B cell (primary cell): ENCODE measurements at regions not wholly inside any gene's neighbourhood (a gene's known extent, or its start where the extent isn't known, plus 50 kb on each side); places are given as distances from the start of the nearest gene placed in this dataset.

Experiments used
- ATAC-seq: fragments of 200-7000 bp; cut with Tn5 transposase; one replicate; pipeline ENCODE4 v1.10.0; 2021; ENCODE audit warnings: low read depth, mild to moderate bottlenecking, moderate number of reproducible peaks, moderate library complexity
- CTCF ChIA-PET: fragments of 350-600 bp; sonication (Branson Sonifier 250); formaldehyde crosslinking; loops from one replicate; lab custom pipeline; 2021; ENCODE audit warnings: antibody characterized with exemption, inconsistent platforms; lab: Charles Lee
- POLR2A ChIA-PET: fragments of 350-600 bp; sonication (Branson Sonifier 250); formaldehyde crosslinking; loops from one replicate; lab custom pipeline; 2021; ENCODE audit warnings: antibody characterized with exemption; lab: Charles Lee
- DNase-seq: peaks from one replicate; pipeline ENCODE4 v3.0.0; 2013
- H2AFZ ChIP-seq: 2 replicates; pipeline ENCODE4 v1.6.1; 2012; ENCODE audit warnings: mild to moderate bottlenecking, low read depth, low read length; ENCODE audit not compliant: insufficient read depth, poor library complexity, severe bottlenecking
- H3K27ac ChIP-seq, 2 donors: 1 replicate in 1 of 2; 2 replicates in 1 of 2; pipeline ENCODE4 v1.5.1; 2012 to 2013; ENCODE audit warnings: low read length in 2 of 2, mild to moderate bottlenecking in 2 of 2, moderate library complexity in 1 of 2
- H3K27me3 ChIP-seq, 4 experiments: fragments of 200-600 bp in 1 of 4; sonication (generic) in 1 of 4; replicated peaks in 1 of 4; 1 replicate in 2 of 4; 2 replicates in 2 of 4; pipeline versions ENCODE4 v1.6.1 to v1.7.0; 2013 to 2016; ENCODE audit warnings: low read length in 3 of 4, mild to moderate bottlenecking in 2 of 4, mixed read lengths in 1 of 4, moderate library complexity in 1 of 4; ENCODE audit not compliant: insufficient read depth in 4 of 4, control insufficient read depth in 3 of 4; ENCODE audit errors: control extremely low read depth in 1 of 4
- H3K36me3 ChIP-seq, 2 experiments: replicated peaks in 1 of 2; 1 replicate in 1 of 2; 2 replicates in 1 of 2; pipeline versions ENCODE4 v1.6.1 to v1.7.1; 2013; ENCODE audit warnings: low read length in 1 of 2; ENCODE audit not compliant: insufficient read depth in 2 of 2, control insufficient read depth in 1 of 2; ENCODE audit errors: control extremely low read depth in 1 of 2, extremely low read depth in 1 of 2
- H3K4me1 ChIP-seq, 2 donors: fragments of 200-600 bp in 1 of 2; sonication (generic) in 1 of 2; 1 replicate in 1 of 2; 2 replicates in 1 of 2; pipeline versions ENCODE4 v1.5.1 to v1.6.1; 2013 to 2017; ENCODE audit warnings: low read length in 2 of 2; ENCODE audit not compliant: control insufficient read depth in 2 of 2, insufficient read depth in 2 of 2
- H3K4me2 ChIP-seq: replicated peaks from 2 replicates; pipeline ENCODE3; 2012; ENCODE audit warnings: mild to moderate bottlenecking, low read depth, low read length; ENCODE audit not compliant: poor library complexity, severe bottlenecking
- H3K4me3 ChIP-seq, 5 experiments: fragments of 200-600 bp in 1 of 5; sonication (generic) in 1 of 5; 1 replicate in 3 of 5; 2 replicates in 2 of 5; pipeline versions ENCODE4 v1.5.1 to v1.7.0; 2011 to 2016; ENCODE audit warnings: low read length in 4 of 5, mild to moderate bottlenecking in 4 of 5, low read depth in 2 of 5, control low read depth in 1 of 5, moderate library complexity in 1 of 5; ENCODE audit not compliant: insufficient read depth in 1 of 5; ENCODE audit errors: control extremely low read depth in 1 of 5, extremely low read depth in 1 of 5
- H3K79me2 ChIP-seq: fragments of 200-600 bp; sonication (generic); one replicate; pipeline ENCODE4 v1.6.0; 2016; ENCODE audit warnings: low read length; ENCODE audit not compliant: control insufficient read depth, insufficient read depth
- H3K9ac ChIP-seq: fragments of 200-600 bp; sonication (generic); 2 replicates; pipeline ENCODE4 v1.6.1; 2017; ENCODE audit warnings: mild to moderate bottlenecking, low read length, moderate library complexity
- H3K9me3 ChIP-seq, 3 donors: one replicate each; pipeline versions ENCODE4 v1.6.1 to v1.7.1; 2013; ENCODE audit warnings: low read length in 2 of 3; ENCODE audit not compliant: control insufficient read depth in 2 of 3, insufficient read depth in 1 of 3; ENCODE audit errors: control extremely low read depth in 1 of 3
- H4K20me1 ChIP-seq: 2 replicates; pipeline ENCODE4 v1.6.0; 2012; ENCODE audit warnings: mild to moderate bottlenecking, low read length; ENCODE audit not compliant: insufficient read depth, control insufficient read depth, poor library complexity, severe bottlenecking
- H3K27ac Mint-ChIP-seq: one replicate; pipeline ENCODE4 v1.8.0; 2021; ENCODE audit warnings: mixed read lengths
- H3K27me3 Mint-ChIP-seq: one replicate; pipeline ENCODE4 v1.8.0; 2021; ENCODE audit warnings: mixed read lengths
- H3K4me1 Mint-ChIP-seq: one replicate; pipeline ENCODE4 v1.8.0; 2021; ENCODE audit warnings: mixed read lengths
- H3K4me3 Mint-ChIP-seq: one replicate; pipeline ENCODE4 v1.8.0; 2021; ENCODE audit warnings: mixed read lengths
- H3K9me3 Mint-ChIP-seq: one replicate; pipeline ENCODE4 v1.8.0; 2022; ENCODE audit warnings: mixed read lengths; ENCODE audit not compliant: insufficient read depth
- EZH2 ChIP-seq: IDR thresholded peaks from 2 replicates; pipeline ENCODE4 v1.6.1; 2012; ENCODE audit warnings: borderline replicate concordance, low read depth, mild to moderate bottlenecking, moderate library complexity, low read length; ENCODE audit not compliant: insufficient read depth, poor library complexity, severe bottlenecking
- WGBS: methylation state at CpG from one replicate; pipeline ENCODE4 v1.1.5; 2013; ENCODE audit warnings: missing lambda C conversion rate; ENCODE audit not compliant: insufficient coverage; 5-methylcytosine and 5-hydroxymethylcytosine counted together
- intact Hi-C: fragments of 100-400 bp; cut with micrococcal nuclease; formaldehyde crosslinking; loops from one replicate; pipeline ENCODE4 v1.10.0; 2022
- TF ChIP-seq, protein P1 (sequence below): fragments of 200-600 bp; IDR thresholded peaks from one replicate; pipeline ENCODE4 v1.8.0; 2022; ENCODE audit warnings: antibody characterized with exemption, mild to moderate bottlenecking

DNA sequence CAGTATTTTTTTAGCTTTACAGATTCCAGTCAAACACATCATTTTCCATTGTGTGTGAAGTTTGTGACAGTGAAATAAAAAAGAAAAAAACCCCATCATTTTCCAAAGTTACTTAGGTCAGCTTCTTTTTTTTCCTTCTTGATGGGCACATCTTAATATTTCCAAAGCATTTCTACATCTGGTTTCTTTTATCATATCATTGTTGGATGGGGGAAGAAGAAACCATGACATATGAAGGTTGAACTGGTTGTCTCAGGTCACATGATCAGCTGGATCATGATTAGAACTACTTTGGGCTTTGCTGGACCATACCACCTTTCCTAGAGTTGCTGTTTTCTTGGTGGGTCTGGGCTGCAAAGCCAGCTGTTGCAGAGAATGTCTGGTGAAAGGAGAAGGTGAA is 59.8 kb downstream of the FOS start:
- Histone ChIP-seq H3K4me1 (peaks cover 23 to 36% of the 10 kb centered on the region in 2 donors), H3K27ac (no peak overlapping the region), H3K4me3 (no peak overlapping the region), H4K20me1 (no peaks in the 10 kb centered on the region), H3K9me3 (peaks cover 0 to 5% (median 0%) of the 10 kb centered on the region in 3 donors), H3K79me2 (no peaks in the 10 kb centered on the region), H3K36me3 (no peaks in the 10 kb centered on the region), H2AFZ (no peak overlapping the region), H3K27me3 (peaks cover 0 to 2% (median 0%) of the 10 kb centered on the region in 4 experiments), H3K4me2 (no peak overlapping the region), H3K9ac (no peak overlapping the region)
- H3K27ac Mint-ChIP-seq: no peak overlapping the region
- no peak for TF ChIP-seq EZH2
- TF ChIP-seq, protein P1, sequence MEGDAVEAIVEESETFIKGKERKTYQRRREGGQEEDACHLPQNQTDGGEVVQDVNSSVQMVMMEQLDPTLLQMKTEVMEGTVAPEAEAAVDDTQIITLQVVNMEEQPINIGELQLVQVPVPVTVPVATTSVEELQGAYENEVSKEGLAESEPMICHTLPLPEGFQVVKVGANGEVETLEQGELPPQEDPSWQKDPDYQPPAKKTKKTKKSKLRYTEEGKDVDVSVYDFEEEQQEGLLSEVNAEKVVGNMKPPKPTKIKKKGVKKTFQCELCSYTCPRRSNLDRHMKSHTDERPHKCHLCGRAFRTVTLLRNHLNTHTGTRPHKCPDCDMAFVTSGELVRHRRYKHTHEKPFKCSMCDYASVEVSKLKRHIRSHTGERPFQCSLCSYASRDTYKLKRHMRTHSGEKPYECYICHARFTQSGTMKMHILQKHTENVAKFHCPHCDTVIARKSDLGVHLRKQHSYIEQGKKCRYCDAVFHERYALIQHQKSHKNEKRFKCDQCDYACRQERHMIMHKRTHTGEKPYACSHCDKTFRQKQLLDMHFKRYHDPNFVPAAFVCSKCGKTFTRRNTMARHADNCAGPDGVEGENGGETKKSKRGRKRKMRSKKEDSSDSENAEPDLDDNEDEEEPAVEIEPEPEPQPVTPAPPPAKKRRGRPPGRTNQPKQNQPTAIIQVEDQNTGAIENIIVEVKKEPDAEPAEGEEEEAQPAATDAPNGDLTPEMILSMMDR: no peak
- intact Hi-C loops: no loop called here
- no peaks in the 10 kb centered on the region for H3K9me3 Mint-ChIP-seq
- no peak overlapping the region for H3K4me3 Mint-ChIP-seq
- ChIA-PET CTCF (no interaction called here), POLR2A (no interaction called here)
- H3K4me1 Mint-ChIP-seq: peaks cover 34% of the 10 kb centered on the region
- ATAC-seq (no peak), DNase-seq (no peak)
- no peaks in the 10 kb centered on the region for H3K27me3 Mint-ChIP-seq

DNA sequence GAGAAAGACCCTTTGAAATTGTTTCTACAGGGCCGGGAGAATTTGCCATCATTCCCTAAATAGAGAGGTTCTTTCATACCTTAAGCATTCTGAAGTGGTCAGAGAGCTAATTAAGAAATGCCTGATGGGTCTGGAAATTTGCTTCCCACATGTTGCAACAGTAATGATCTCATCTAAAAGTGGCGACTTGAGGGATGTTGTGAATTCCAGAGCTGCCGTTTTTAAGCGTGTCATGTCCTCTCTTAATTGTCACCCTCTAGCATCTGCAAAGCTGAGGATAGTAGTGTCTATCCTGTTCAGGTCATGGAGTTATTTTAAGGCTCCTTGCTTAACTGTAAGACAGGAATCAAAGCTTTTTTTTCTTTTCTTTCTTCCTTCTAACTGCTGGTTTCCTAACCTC is 60.4 kb downstream of the FOS start:
- Mint-ChIP-seq H3K4me1 (peaks cover 33% of the 10 kb centered on the region), H3K27me3 (no peaks in the 10 kb centered on the region), H3K4me3 (no peak overlapping the region), H3K27ac (no peak overlapping the region), H3K9me3 (no peaks in the 10 kb centered on the region)
- H3K4me1 ChIP-seq: peaks cover 19 to 32% of the 10 kb centered on the region in 2 donors
- H4K20me1 ChIP-seq: no peaks in the 10 kb centered on the region
- H3K9ac ChIP-seq: no peak overlapping the region
- H3K27ac ChIP-seq: no peak overlapping the region
- ChIA-PET CTCF (no interaction called here), POLR2A (no interaction called here)
- no peaks in the 10 kb centered on the region for H3K36me3 ChIP-seq
- peaks cover 0 to 2% (median 0%) of the 10 kb centered on the region in 4 experiments for H3K27me3 ChIP-seq
- intact Hi-C loops: no loop called here
- H3K79me2 ChIP-seq: no peaks in the 10 kb centered on the region
- peaks cover 0 to 5% (median 0%) of the 10 kb centered on the region in 3 donors for H3K9me3 ChIP-seq
- no peak for DNase-seq
- ATAC-seq: no peak
- H2AFZ ChIP-seq: no peak overlapping the region
- no peak for TF ChIP-seq EZH2
- TF ChIP-seq, protein P1: no peak
- no CpG with 5 or more reads among the region's 4 CpGs for WGBS
- no peak overlapping the region for H3K4me2 ChIP-seq
- no peak overlapping the region for H3K4me3 ChIP-seq
